KMS-11 (cell line): ENCODE measurements at regions not wholly inside any gene's neighbourhood (a gene's known extent, or its start where the extent isn't known, plus 50 kb on each side); places are given as distances from the start of the nearest gene placed in this dataset.
A peak's percentile ranks its signal among the peaks of the same experiment; 100 is the strongest.

Experiments used
- H2AFZ ChIP-seq: fragments of 200-600 bp; sonication (generic); 2 replicates; pipeline ENCODE4 v1.6.1; 2016; ENCODE audit warnings: antibody characterized with exemption, mixed run types, low read depth
- H3K27ac ChIP-seq: fragments of 200-600 bp; sonication (generic); 2 replicates; pipeline ENCODE4 v1.6.1; 2016; ENCODE audit warnings: mild to moderate bottlenecking, mixed run types
- H3K27me3 ChIP-seq: fragments of 200-600 bp; sonication (generic); 2 replicates; pipeline ENCODE4 v1.6.1; 2017; ENCODE audit warnings: mild to moderate bottlenecking, low read depth, mixed run types, moderate library complexity; ENCODE audit not compliant: insufficient read depth
- H3K36me3 ChIP-seq: fragments of 200-600 bp; sonication (generic); 2 replicates; pipeline ENCODE4 v1.6.1; 2017; ENCODE audit warnings: mild to moderate bottlenecking, mixed run types; ENCODE audit not compliant: insufficient read depth
- H3K4me1 ChIP-seq: fragments of 200-600 bp; sonication (generic); 2 replicates; pipeline ENCODE4 v1.6.1; 2016; ENCODE audit warnings: mild to moderate bottlenecking, low read depth, mixed run types; ENCODE audit not compliant: poor library complexity, severe bottlenecking
- H3K4me2 ChIP-seq: fragments of 200-600 bp; sonication (generic); 2 replicates; pipeline ENCODE4 v1.7.0; 2016; ENCODE audit warnings: mild to moderate bottlenecking, mixed run types
- H3K4me3 ChIP-seq: fragments of 200-600 bp; sonication (generic); IDR thresholded peaks from 2 replicates; pipeline ENCODE4 v1.6.1; 2017; ENCODE audit warnings: low read depth, low read length, mixed read lengths; ENCODE audit not compliant: insufficient read depth
- H3K79me2 ChIP-seq: fragments of 200-600 bp; sonication (generic); 2 replicates; pipeline ENCODE4 v1.6.1; 2016; ENCODE audit warnings: low read depth, mixed run types; ENCODE audit not compliant: insufficient read depth
- H3K9ac ChIP-seq: fragments of 200-600 bp; sonication (generic); 2 replicates; pipeline ENCODE4 v1.6.1; 2016; ENCODE audit warnings: mild to moderate bottlenecking, mixed run types
- H4K20me1 ChIP-seq: fragments of 200-600 bp; sonication (generic); 2 replicates; pipeline ENCODE4 v1.6.1; 2016; ENCODE audit warnings: mild to moderate bottlenecking, mixed run types; ENCODE audit not compliant: insufficient read depth
- TF ChIP-seq, protein P1 (sequence below): fragments of 200-600 bp; sonication (generic); conservative IDR thresholded peaks from 2 replicates; pipeline ENCODE4 v1.6.1; 2017; ENCODE audit warnings: low read depth, mild to moderate bottlenecking, antibody characterized with exemption, low read length, moderate library complexity, mixed read lengths

DNA sequence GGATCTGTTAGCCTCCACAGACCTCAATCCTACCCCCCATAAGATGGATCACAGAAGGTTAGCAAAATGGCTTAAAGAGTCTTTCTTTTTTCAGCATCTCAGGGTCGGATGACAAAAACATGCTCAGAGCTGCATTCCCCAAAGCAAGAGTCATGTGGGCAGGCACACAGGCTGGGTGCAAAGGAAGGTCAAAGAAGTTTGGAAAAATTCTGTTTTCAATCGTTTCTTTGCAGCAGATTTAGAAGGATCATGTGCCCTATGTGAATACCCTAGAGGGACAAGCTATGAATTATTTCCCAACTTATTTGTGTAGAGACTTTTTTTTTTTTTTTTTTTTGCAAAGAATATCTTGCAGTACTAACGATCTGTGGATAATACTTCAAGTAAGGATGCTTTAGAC lies 845.4 kb downstream of the VRK1 start:
- no peak overlapping the region for H3K27ac ChIP-seq
- H3K79me2 ChIP-seq, result no peaks in the 10 kb centered on the region
- H3K4me1 ChIP-seq, result peaks cover 38% of the 10 kb centered on the region
- H3K4me3 ChIP-seq, result no peak overlapping the region
- H3K27me3 ChIP-seq, result no peaks in the 10 kb centered on the region
- no peak overlapping the region for H3K4me2 ChIP-seq
- H3K9ac ChIP-seq, result no peak overlapping the region
- TF ChIP-seq, protein P1, sequence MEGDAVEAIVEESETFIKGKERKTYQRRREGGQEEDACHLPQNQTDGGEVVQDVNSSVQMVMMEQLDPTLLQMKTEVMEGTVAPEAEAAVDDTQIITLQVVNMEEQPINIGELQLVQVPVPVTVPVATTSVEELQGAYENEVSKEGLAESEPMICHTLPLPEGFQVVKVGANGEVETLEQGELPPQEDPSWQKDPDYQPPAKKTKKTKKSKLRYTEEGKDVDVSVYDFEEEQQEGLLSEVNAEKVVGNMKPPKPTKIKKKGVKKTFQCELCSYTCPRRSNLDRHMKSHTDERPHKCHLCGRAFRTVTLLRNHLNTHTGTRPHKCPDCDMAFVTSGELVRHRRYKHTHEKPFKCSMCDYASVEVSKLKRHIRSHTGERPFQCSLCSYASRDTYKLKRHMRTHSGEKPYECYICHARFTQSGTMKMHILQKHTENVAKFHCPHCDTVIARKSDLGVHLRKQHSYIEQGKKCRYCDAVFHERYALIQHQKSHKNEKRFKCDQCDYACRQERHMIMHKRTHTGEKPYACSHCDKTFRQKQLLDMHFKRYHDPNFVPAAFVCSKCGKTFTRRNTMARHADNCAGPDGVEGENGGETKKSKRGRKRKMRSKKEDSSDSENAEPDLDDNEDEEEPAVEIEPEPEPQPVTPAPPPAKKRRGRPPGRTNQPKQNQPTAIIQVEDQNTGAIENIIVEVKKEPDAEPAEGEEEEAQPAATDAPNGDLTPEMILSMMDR, result no peak
- H3K36me3 ChIP-seq, result no peaks in the 10 kb centered on the region
- 0 out of 2 replicates have a peak overlapping the region, but pooled peaks have one; percentile 63 for H2AFZ ChIP-seq
- H4K20me1 ChIP-seq, result no peaks in the 10 kb centered on the region

DNA sequence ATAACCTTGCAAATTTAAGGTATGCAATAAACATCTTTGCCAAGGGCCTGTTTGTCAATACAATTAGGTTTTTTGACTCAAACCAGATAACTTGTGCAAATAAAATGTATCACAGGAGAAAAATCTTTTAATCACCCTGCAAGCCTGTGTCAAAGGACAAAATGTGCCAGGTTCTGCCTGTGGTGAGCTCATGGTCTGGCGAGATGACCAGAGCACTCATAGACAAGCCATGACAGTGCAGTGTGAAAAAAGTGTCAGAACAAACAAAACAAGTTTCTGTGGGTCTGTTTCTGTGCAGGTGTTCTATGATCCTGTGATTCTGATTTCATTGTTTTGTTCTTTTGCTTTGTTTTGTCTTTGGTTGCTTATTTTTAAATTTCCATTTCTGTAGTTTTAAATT lies 847.2 kb downstream of the VRK1 start:
- H2AFZ ChIP-seq, result no peak overlapping the region
- no peak overlapping the region for H3K4me3 ChIP-seq

DNA sequence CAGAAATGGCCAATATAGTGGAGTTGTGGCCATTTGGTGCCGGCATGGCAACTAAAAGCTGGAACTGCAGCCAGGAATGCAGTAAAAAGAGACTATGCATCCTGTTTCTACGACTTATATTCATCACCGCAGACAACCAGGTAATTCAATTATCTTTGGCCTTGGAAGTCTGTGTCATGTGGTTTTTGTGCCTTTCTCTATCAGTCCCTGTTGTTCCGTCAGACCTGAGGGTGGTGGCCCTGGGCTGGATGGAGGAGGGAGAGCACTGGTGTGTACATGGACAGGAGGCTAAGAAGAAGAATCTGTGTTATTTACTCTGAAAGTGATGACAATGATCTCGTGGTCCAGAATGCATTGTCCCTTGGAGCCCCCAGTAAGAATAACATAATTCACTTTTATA lies 852.6 kb downstream of the VRK1 start:
- Histone ChIP-seq H3K79me2 (no peaks in the 10 kb centered on the region), H2AFZ (no peak overlapping the region), H3K4me2 (no peak overlapping the region), H3K27me3 (no peaks in the 10 kb centered on the region), H3K4me1 (peaks cover 3% of the 10 kb centered on the region), H4K20me1 (no peaks in the 10 kb centered on the region), H3K27ac (no peak overlapping the region), H3K4me3 (no peak overlapping the region), H3K36me3 (no peaks in the 10 kb centered on the region), H3K9ac (no peak overlapping the region)
- TF ChIP-seq, protein P1, result no peak

More for the DNA sequence above, 847.2 kb downstream of the VRK1 start:
- Histone ChIP-seq H3K4me1 (peaks cover 38% of the 10 kb centered on the region), H3K9ac (no peak overlapping the region), H3K27ac (peak overlapping the region; percentile 38; the same call in 1 of the 2 replicates), H3K27me3 (no peaks in the 10 kb centered on the region), H4K20me1 (no peaks in the 10 kb centered on the region), H3K36me3 (no peaks in the 10 kb centered on the region), H3K4me2 (peak overlapping the region; percentile 12; the same call in 1 of the 2 replicates), H3K79me2 (no peaks in the 10 kb centered on the region)
- TF ChIP-seq, protein P1, result no peak

DNA sequence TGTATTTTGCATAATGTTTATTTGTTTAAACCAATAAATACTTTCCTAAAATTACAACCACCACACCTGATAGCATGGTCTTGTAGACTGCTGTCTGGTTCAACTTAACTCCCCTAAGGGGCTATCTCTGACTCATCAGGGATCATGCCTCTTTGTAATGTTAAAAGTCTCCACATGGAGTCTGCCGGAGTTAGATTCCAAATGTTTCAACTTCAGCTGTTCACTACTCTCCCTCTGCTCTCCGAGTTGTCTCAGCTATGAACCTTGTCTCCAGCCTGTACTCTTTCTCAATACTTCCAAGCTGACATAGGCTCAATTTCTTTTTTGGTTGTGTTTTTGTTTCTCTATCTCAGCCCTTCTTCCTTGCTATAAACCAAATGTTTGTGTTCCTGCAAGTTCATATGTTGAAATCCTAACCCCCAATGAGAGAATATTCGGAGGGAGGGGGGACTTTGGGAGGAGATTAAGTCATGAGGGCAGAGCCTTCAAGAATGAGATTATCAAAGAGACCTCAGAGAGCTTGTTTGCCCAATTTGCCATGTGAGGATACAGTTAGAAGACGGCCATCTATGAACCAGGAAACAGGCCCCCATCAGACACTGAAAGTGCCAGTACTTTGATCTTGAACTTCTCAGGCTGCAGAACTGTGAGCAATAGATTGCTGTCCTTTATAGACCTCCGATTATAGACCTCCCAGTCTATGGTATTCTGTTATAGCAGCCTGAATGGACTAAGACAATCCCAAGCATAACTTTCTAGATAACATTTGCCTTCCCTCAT lies 858.2 kb downstream of the VRK1 start:
- Histone ChIP-seq H3K36me3 (no peaks in the 10 kb centered on the region), H2AFZ (no peak overlapping the region), H4K20me1 (no peaks in the 10 kb centered on the region), H3K27ac (no peak overlapping the region), H3K4me1 (no peaks in the 10 kb centered on the region), H3K4me2 (no peak overlapping the region), H3K9ac (no peak overlapping the region), H3K27me3 (no peaks in the 10 kb centered on the region), H3K4me3 (no peak overlapping the region), H3K79me2 (no peaks in the 10 kb centered on the region)
- TF ChIP-seq, protein P1, result no peak
